ENCODE measurements at regions not wholly inside any gene's neighbourhood (a gene's known extent, or its start where the extent isn't known, plus 50 kb on each side); places are given as distances from the start of the nearest gene placed in this dataset.

DNA sequence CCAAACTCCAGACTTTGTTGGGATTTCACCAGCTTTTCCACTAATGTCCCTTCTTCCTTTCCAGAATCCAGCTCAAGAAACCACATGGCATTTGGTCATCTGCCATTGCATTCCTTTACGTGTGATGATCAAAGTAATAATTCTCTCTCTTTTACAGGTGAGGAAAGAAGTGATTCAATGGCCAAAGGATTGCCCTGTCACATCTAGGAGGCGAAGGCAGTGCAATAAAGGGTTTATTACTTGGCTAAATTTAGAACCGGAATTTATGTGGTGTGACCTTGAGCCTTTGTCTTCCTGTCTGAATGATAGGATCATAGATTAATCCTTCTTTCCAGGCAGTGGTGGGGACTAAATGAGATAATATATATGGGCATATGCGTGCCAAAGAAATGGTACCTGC is 58.3 kb upstream of the COBL start:
- TF ChIP-seq, protein P1, sequence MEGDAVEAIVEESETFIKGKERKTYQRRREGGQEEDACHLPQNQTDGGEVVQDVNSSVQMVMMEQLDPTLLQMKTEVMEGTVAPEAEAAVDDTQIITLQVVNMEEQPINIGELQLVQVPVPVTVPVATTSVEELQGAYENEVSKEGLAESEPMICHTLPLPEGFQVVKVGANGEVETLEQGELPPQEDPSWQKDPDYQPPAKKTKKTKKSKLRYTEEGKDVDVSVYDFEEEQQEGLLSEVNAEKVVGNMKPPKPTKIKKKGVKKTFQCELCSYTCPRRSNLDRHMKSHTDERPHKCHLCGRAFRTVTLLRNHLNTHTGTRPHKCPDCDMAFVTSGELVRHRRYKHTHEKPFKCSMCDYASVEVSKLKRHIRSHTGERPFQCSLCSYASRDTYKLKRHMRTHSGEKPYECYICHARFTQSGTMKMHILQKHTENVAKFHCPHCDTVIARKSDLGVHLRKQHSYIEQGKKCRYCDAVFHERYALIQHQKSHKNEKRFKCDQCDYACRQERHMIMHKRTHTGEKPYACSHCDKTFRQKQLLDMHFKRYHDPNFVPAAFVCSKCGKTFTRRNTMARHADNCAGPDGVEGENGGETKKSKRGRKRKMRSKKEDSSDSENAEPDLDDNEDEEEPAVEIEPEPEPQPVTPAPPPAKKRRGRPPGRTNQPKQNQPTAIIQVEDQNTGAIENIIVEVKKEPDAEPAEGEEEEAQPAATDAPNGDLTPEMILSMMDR (conservative IDR thresholded peaks at IDR 0.05; ENCODE audit: low read depth, low read length) = no peak
- no peak for TF ChIP-seq BHLHE40 (IDR thresholded peaks at IDR 0.05; ENCODE audit: low read depth, low read length)
